ENCODE measurements at regions not wholly inside any gene's neighbourhood (a gene's known extent, or its start where the extent isn't known, plus 50 kb on each side); places are given as distances from the start of the nearest gene placed in this dataset.
"Not testable (repeated sequence)": the region's sequence is repeated elsewhere in the genome, so short reads cannot be mapped to it uniquely, and the experiment has no call there.

GRCh38 chr12:125549171-125549570 is 483.9 kb downstream of the AACS start:
- H3K27ac ChIP-seq = no peak overlapping the region
- no peak for TF ChIP-seq CTCF (IDR thresholded peaks at IDR 0.05)
- TF ChIP-seq ZFX (IDR thresholded peaks at IDR 0.05; ENCODE audit: borderline replicate concordance) = no peak

- H3K27ac ChIP-seq = no peak overlapping the region
- peak; percentile 91 for TF ChIP-seq CTCF (IDR thresholded peaks at IDR 0.05)
- TF ChIP-seq ZFX (IDR thresholded peaks at IDR 0.05; ENCODE audit: borderline replicate concordance) = no peak
These were observed 484.6 kb downstream of the AACS start for GRCh38 chr12:125549836-125550235.

GRCh38 chr12:125552295-125552694 is 487.1 kb downstream of the AACS start:
- no peak for TF ChIP-seq CTCF (IDR thresholded peaks at IDR 0.05)
- no peak for TF ChIP-seq ZFX (IDR thresholded peaks at IDR 0.05; ENCODE audit: borderline replicate concordance)
- no peak overlapping the region for H3K27ac ChIP-seq

GRCh38 chr12:125561008-125561407 is 495.8 kb downstream of the AACS start:
- not testable (repeated sequence) for H3K27ac ChIP-seq

- no peak overlapping the region for H3K27ac ChIP-seq
- TF ChIP-seq CTCF (IDR thresholded peaks at IDR 0.05) (no peak), ZFX (IDR thresholded peaks at IDR 0.05; ENCODE audit: borderline replicate concordance) (no peak)
These were observed 499.5 kb downstream of the AACS start for GRCh38 chr12:125564753-125565152.

- TF ChIP-seq CTCF (IDR thresholded peaks at IDR 0.05) (no peak), ZFX (IDR thresholded peaks at IDR 0.05; ENCODE audit: borderline replicate concordance) (no peak)
- no peak overlapping the region for H3K27ac ChIP-seq
These were observed 502.3 kb downstream of the AACS start for GRCh38 chr12:125567581-125567980.

GRCh38 chr12:125568306-125568705 is 503.1 kb downstream of the AACS start:
- no peak for TF ChIP-seq CTCF (IDR thresholded peaks at IDR 0.05)
- no peak for TF ChIP-seq ZFX (IDR thresholded peaks at IDR 0.05; ENCODE audit: borderline replicate concordance)
- H3K27ac ChIP-seq = no peak overlapping the region

- TF ChIP-seq ZFX (IDR thresholded peaks at IDR 0.05; ENCODE audit: borderline replicate concordance) (no peak), CTCF (IDR thresholded peaks at IDR 0.05) (no peak)
- H3K27ac ChIP-seq = no peak overlapping the region
These were observed 508.0 kb downstream of the AACS start for GRCh38 chr12:125573271-125573670.
